ENCODE measurements at regions not wholly inside any gene's neighbourhood (a gene's known extent, or its start where the extent isn't known, plus 50 kb on each side); places are given as distances from the start of the nearest gene placed in this dataset.

DNA sequence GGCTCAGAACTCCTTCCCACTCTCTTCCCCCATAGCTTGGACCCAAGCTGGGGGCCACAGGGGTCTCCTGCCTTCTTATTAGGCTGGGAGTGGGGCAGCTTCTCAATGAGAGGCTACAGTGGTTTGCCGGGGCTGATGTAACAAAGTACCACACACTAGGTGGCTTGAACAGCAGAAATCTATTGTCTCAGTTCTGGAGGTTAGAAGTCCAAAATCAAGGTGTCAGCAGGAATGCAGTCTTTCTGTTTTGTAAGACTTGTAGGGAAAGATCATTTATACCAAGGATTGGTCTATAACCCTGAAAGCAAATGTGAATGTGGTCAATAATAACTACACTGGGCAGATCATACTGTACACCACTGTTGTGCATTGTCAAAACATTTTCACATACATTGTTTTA, 124.5 kb upstream of the ARHGAP5 start:
- ATAC-seq, result no peak
- 90 to 99% (median 94%) methylated on average over 1 of the region's 1 CpG for WGBS, 4 donors

DNA sequence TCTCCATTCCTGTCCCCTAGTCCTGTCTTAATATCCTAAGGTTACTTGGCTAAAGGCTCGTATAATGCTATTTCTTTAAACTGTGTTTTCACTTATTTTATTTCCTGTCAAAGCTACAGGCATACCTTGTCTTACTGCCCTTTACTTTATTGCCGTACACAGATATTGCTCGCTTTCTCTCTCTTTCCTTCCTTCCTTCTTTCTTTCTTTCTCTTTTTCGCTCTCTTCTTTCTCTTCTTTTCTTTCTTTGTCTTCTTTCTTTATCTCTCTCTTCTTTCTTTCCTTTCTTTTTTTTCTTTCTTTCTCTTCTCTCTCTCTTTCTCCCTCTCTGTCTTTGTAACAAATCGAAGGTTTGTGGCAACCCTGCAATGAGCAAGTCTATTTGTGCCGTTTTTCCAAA, 123.9 kb upstream of the ARHGAP5 start:
- intact Hi-C loops (cut with DNase I), result loop anchor here in 1 of 10 donors (10.0 kb wide), 1 partner anchor 412 kb away; no protein-coding TSS in a partner anchor

More for the DNA sequence above, 124.5 kb upstream of the ARHGAP5 start:
- no peaks in the 10 kb centered on the region for H3K27me3 ChIP-seq
- DNase-seq, result no peak
- TF ChIP-seq POLR2A (IDR thresholded peaks at IDR 0.05), result no peak
- TF ChIP-seq, protein P1, sequence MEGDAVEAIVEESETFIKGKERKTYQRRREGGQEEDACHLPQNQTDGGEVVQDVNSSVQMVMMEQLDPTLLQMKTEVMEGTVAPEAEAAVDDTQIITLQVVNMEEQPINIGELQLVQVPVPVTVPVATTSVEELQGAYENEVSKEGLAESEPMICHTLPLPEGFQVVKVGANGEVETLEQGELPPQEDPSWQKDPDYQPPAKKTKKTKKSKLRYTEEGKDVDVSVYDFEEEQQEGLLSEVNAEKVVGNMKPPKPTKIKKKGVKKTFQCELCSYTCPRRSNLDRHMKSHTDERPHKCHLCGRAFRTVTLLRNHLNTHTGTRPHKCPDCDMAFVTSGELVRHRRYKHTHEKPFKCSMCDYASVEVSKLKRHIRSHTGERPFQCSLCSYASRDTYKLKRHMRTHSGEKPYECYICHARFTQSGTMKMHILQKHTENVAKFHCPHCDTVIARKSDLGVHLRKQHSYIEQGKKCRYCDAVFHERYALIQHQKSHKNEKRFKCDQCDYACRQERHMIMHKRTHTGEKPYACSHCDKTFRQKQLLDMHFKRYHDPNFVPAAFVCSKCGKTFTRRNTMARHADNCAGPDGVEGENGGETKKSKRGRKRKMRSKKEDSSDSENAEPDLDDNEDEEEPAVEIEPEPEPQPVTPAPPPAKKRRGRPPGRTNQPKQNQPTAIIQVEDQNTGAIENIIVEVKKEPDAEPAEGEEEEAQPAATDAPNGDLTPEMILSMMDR (IDR thresholded peaks at IDR 0.05), result no peak
- H3K36me3 ChIP-seq, result no peaks in the 10 kb centered on the region
- H3K9me3 ChIP-seq, result no peaks in the 10 kb centered on the region
- intact Hi-C loops (cut with DNase I), result loop anchor here in 1 of 10 donors (10.0 kb wide), 1 partner anchor 412 kb away; no protein-coding TSS in a partner anchor
- H3K4me3 ChIP-seq, result no peak overlapping the region
- peaks cover 0 to 27% (median 14%) of the 10 kb centered on the region in 12 donors for H3K4me1 ChIP-seq
- no peak overlapping the region for H3K27ac ChIP-seq

DNA sequence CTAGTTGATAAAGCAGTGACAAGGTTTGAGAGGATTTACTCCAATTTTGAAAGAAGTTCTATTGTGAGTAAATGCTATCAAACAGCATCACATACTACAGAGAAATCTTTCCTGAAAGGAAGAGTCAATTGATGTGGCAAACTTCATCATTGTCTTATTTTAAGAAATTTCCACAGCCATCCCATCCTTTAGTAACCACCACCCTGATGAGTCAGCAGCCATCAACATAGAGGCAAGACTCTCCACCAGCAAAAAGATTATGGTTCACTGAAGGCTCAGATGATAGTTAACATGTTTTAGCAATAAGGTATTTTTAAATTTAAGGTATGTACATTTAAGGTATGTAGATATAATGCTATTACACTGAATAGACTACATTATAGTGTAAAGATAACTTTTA, 122.1 kb upstream of the ARHGAP5 start:
- H3K27me3 ChIP-seq, result no peaks in the 10 kb centered on the region
- DNase-seq, result no peak
- intact Hi-C loops (cut with DNase I), result loop anchor here in 1 of 10 donors (10.0 kb wide), 1 partner anchor 410 kb away; no protein-coding TSS in a partner anchor
- H3K36me3 ChIP-seq, result no peaks in the 10 kb centered on the region
- ATAC-seq, result no peak
- no peak overlapping the region for H3K27ac ChIP-seq
- no peak overlapping the region for H3K4me3 ChIP-seq
- H3K4me1 ChIP-seq, result peaks cover 0 to 20% (median 14%) of the 10 kb centered on the region in 12 donors
- no peaks in the 10 kb centered on the region for H3K9me3 ChIP-seq
- no peak for TF ChIP-seq POLR2A (IDR thresholded peaks at IDR 0.05)
- TF ChIP-seq, protein P1 (IDR thresholded peaks at IDR 0.05), result no peak

More for the DNA sequence above, 123.9 kb upstream of the ARHGAP5 start:
- Histone ChIP-seq H3K27me3 (no peaks in the 10 kb centered on the region), H3K4me3 (no peak overlapping the region), H3K4me1 (peaks cover 0 to 24% (median 14%) of the 10 kb centered on the region in 12 donors), H3K36me3 (no peaks in the 10 kb centered on the region), H3K27ac (no peak overlapping the region), H3K9me3 (no peaks in the 10 kb centered on the region)
- TF ChIP-seq POLR2A (IDR thresholded peaks at IDR 0.05), result no peak
- TF ChIP-seq, protein P1 (IDR thresholded peaks at IDR 0.05), result no peak
- 93 to 97% (median 96%) methylated on average over 6 of the region's 6 CpGs for WGBS, 4 donors
- DNase-seq (no peak), ATAC-seq (no peak)

DNA sequence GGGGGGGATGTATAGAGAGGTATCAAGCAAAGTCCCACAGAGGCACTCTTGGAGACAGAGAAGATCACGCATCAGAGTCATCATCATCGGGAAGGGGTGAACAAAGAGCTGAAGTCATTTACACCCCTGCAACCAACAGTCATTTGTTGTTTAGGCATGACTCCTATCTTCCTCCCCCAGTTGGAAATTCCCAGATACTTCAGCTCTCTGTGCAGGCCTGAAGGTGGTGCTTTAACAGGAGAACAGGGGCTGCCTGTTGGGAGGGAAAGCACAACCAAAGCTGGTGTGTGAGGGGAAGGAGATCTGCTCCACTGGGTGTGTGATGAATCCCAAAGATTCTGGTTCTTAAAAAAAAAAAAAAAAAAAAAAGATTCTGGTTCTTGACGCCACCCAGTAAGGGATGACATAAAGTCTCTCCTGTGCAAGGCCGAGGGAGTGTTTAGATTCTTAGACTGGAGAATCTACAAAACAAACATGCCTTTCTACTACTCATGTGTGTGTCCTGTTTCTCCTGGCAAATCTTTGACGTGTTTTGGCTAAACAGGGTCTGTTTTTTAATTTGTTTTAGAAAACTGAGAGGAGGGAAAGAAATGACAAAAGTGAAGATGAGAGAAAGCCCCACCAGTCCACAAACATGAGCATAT, 121.0 kb upstream of the ARHGAP5 start:
- intact Hi-C loops (cut with DNase I), result loop anchor here in 1 of 10 donors (10.0 kb wide), 1 partner anchor 409 kb away; no protein-coding TSS in a partner anchor
- Histone ChIP-seq H3K4me1 (peaks cover 0 to 10% (median 5%) of the 10 kb centered on the region in 12 donors), H3K9me3 (no peaks in the 10 kb centered on the region), H3K36me3 (no peaks in the 10 kb centered on the region), H3K4me3 (no peak overlapping the region), H3K27ac (no peak overlapping the region), H3K27me3 (no peaks in the 10 kb centered on the region)
- TF ChIP-seq, protein P1 (IDR thresholded peaks at IDR 0.05), result no peak
- TF ChIP-seq POLR2A (IDR thresholded peaks at IDR 0.05), result no peak
- DNase-seq (no peak), ATAC-seq (no peak)
- 71 to 79% (median 74%) methylated on average over 5 of the region's 5 CpGs for WGBS, 4 donors

Measured in heart left ventricle (tissue), 16 donors.